GM18873 (cell line): ENCODE measurements at regions not wholly inside any gene's neighbourhood (a gene's known extent, or its start where the extent isn't known, plus 50 kb on each side); places are given as distances from the start of the nearest gene placed in this dataset.

Source experiments
- ATAC-seq: cut with Tn5 transposase; IDR thresholded peaks from one replicate; pipeline ENCODE4 v1.9.1; 2021; ENCODE audit warnings: mild to moderate bottlenecking, moderate library complexity, moderate number of reproducible peaks; ENCODE audit not compliant: unreplicated experiment, low FRiP score

DNA sequence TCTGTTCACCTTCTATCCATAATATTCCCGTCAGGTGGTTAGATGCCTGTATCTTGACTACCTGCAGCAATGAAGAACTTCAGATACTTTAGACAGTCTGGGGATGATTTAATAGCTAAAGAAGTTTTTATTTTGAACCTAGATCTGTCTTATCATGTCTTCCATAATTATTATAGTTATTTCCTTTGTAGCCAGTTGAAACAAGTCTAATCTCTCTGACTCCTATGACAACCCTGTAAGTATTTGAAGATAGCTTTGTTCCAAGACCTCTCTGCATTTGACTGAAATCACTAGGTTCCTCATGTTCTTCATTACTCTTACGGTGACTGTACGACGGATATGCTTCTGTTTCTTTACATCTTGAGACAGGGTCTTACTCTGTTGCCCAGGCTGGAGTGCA, 316.6 kb upstream of the BMP2 start:
- no peak for ATAC-seq

DNA sequence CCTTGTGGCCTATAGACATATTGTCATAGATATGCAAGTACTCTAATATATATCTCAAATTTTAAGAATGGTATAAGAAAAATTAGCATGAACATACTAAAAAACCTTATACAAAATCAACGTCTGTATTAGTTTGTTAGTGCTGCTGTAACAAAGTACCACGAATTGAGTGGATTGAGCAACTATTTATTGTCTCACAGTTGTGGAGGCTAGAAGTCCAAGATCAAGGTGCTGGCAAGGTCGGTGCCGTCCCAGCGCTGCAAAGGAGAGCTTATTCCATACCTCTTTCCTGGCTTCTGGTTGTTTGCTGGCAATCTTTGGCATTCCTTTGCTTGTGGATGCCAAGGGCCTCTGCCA, 317.6 kb upstream of the FERMT1 start:
- ATAC-seq, result no peak

GRCh38 chr20:6439737-6440442, 317.1 kb upstream of the FERMT1 start:
- no peak for ATAC-seq

DNA sequence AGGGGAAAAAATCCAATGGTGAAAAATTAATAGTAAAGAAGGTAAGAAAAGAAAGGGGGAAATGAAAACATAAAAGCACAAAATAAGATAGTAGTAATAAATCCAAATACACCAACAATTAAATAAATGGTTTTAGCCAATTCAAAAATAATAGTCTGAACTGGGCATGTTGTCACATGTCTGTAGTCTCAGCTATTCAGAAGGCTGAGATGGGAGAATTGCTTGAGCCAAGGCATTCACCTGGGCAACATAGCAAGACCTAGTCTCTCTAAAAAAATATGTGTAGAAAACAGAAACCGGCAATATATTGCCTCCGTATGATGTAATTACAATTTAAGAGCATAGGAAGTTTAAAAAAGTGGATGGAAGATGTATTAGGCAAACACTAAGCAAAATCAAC, 311.3 kb upstream of the FERMT1 start:
- ATAC-seq, result no peak

- ATAC-seq, result no peak
These were observed 307.6 kb upstream of the FERMT1 start for GRCh38 chr20:6430381-6430780.

- no peak for ATAC-seq
These were observed 303.6 kb upstream of the FERMT1 start for GRCh38 chr20:6426287-6426891.

DNA sequence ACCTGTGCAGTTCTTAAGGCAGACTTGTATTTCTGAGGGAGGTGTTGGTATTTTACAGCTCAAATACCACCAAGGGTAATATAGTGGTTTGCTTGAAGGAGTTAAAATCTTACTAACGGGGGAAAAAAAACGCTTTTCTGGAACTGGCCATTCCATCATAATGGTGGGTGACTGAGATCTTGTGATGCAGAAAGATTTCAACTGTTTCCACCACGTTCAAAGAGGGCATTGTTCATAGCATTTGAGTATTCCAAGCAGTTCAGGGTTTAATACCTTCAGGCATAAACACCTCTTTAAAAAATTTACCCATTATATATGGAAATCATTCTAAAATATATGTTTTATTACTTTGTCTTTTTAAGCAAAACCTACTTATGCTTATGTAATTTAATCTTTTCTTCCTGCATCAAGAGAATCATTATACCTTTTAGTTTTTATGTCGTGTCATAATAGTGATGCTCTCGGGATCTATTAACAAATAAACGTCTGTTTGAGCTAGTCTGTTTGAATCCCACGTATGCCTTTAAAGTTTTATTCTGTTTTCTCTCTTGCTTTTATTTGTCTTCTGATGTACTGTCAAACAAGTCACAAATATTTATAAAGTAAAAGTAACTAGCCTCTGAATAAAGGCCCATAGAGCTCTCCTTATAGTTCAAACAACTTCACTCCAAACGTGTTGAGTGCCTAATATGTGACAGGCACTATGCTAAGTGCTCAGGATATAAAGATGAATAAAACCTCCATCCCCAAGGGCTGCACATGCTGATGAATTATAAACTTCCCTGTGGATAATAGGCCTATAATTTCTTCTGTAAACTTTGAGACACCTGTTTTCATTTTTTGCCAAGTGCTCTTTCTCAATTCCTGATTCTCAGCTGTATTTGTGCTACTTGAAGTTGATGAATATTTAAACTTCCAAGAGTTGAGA, 298.8 kb upstream of the FERMT1 start:
- ATAC-seq, result no peak

DNA sequence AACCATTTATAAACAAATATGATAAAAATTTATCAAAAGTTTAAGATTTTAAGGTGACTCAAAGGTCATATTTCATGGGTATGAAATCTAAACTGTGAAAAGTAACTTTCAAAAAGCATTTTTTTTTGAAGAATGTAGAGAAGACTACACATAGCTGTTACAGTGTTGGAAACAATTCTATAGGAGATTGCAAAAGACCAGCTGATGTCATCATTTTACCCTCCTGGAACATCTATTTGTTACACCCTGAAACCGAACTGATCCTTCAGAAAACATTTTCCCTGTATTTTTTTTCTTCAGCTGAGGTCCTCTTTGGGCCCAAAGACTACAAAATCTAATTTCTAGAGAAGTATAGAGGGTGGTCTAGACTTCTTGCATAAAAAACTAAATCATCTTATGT, 297.5 kb upstream of the FERMT1 start:
- ATAC-seq, result no peak

DNA sequence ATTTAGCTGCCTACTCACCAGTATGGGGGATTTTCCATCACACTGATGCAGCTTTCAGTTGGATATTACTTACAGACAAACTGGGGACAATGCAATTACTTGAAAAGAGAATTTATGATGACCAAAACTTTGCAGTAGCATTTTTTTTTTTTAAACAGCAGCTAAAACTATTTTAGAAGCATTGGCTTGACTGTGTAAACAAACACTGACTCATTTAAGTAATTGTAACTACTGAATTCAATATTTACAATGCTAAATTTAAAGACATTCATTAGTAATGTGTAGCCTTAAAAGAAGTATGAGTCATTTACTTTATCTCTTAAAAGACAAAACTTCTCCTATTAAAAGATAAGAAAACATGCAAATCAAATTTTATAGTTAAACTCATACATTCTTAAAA, 295.9 kb upstream of the FERMT1 start:
- ATAC-seq, result no peak

DNA sequence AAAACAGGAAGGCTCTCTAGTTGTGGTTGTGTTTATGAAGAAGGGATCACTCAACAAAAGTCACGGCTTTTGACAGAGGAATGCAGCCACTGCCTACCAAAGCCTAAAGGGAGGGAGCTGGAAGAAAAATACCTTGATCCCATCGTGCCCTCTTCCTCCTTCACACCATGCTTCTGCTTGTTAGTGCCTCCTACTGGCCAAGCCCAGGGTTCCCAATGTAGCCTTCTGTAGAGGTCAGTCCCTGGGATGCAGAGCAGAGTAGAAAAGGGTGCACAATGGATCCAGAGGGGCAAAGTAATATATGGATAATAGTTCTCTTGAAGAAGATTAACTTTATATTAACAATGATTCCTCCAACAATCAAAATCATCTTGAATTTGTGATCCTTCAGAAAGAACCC, 293.5 kb upstream of the FERMT1 start:
- no peak for ATAC-seq

- no peak for ATAC-seq
These were observed 288.8 kb upstream of the FERMT1 start for GRCh38 chr20:6411651-6412050.

- no peak for ATAC-seq
These were observed 287.9 kb upstream of the FERMT1 start for GRCh38 chr20:6410721-6411120.

DNA sequence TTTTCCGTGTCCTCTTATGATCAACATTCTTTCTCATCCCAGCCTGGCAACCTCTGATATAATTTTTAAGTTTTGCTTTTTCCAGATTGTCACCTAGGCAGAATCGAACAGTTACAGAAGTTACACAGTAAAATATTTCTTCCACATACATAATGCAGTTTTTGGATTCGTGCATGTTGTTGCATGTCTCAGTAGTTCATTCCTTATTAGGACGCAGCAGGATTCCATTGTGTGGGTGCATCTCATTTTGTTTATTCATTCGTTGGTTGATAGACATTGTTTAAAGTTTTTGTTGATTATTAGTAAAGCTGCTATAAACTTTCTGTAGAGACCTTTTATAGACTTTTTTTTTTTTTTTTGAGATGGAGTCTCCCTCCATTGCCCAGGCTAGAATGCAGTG, 284.3 kb upstream of the FERMT1 start:
- no peak for ATAC-seq

DNA sequence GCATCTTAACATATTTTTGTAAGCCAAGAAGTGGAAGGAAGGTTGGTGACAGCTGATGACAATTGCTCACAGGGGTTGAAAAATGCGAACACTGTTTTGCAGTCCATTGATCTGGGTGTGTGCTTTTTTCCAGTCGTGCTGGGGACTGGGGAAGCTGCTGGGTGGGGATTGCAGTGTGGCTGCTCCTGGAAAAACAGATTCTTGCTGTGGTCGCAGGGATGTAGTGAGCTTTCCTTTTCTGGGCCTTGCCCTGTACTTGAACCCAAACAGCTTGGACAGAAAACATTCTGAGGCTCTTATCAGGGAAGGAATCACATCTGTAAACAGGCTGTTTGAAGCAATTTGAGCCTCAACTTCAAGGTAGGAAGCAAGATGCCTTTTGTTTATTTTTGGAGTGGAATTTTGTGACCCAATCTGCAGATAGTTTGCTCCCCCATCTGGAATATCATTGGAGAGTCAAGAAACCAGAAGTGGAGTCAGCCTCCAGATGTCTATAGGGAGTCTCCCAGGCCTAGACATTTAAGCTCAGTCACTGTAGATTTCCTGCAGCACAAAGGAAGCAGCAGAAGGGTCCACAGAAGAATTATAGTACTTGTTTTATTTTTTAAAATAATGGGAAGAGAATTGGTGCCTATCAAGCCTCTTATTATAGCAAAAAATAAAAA, 279.2 kb upstream of the FERMT1 start:
- ATAC-seq, result no peak

DNA sequence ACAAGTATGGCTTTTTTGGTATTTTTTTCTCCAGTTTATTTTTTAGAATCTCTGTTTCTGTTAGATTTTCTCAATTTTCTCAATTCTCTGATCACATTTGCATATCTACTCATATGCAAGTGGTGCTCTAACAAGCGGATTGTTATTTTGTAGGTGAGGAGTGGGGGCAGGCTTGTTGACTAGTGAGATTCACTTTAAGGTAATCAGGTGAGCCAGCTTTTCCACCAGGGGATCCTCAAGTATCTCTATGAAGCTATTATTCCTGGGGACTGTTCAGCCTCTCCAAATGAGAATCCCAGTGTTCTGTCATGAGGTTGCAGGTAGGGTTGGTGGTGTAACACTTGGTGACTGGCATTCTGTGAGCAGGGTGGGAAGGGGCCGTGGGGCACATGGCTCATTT, 274.3 kb upstream of the FERMT1 start:
- no peak for ATAC-seq

- ATAC-seq, result no peak
These were observed 272.9 kb upstream of the FERMT1 start for GRCh38 chr20:6395695-6396094.

- ATAC-seq, result no peak
These were observed 265.9 kb upstream of the FERMT1 start for GRCh38 chr20:6388671-6389197.

DNA sequence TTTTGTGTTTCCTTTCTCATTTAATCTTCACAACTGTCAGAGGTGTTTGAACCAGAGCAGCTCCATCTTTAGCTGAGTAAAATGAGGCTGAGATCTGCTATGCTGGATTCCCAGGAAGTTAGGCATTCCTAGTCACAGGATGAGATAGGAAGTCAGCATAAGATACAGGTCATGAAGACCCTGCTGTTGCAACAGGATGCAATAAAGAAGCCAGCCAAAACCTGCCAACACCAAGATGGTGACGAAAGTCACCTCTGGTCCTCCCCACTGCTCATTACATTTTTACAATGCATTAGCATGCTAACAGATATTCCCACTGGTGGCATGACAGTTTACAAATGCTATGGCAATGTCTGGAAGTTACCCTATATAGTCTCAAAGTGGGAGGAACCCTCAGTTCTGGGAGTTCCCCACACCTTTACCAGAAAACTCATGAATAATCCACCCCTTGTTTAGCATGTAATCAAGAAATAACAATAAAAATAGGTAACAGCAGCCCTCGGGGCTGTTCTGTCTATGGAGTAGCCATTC, 262.2 kb upstream of the FERMT1 start:
- ATAC-seq, result no peak

DNA sequence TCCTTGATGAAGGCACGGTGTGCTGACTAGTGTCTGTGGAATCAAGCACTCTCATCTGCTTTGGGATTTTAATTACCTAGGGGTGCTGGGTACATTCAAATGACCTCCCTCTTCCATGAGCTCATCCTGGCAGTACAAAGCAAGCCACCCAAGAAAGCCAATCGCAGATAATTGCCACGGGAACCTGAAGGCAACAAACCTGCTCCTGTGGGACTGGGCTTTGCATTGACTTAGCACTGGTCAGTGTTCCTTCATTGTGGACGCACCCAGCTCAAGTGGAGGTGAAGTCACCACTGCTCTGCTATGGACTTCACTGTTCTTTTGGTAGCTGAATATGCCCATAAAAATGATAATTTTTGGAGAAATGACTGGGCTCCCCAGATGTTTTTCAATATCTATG, 261.6 kb upstream of the FERMT1 start:
- no peak for ATAC-seq

GRCh38 chr20:6381887-6382286, 259.1 kb upstream of the FERMT1 start:
- no peak for ATAC-seq

GRCh38 chr20:6362245-6362644, 239.4 kb upstream of the FERMT1 start:
- ATAC-seq, result no peak
